Right lobe of liver (tissue), 4 donors: ENCODE measurements at regions not wholly inside any gene's neighbourhood (a gene's known extent, or its start where the extent isn't known, plus 50 kb on each side); places are given as distances from the start of the nearest gene placed in this dataset.

Source experiments
- POLR2A ChIP-seq: fragments of 450-650 bp; IDR thresholded peaks from one replicate; pipeline ENCODE4 v1.6.1; 2017; ENCODE audit warnings: antibody characterized with exemption, mild to moderate bottlenecking
- TF ChIP-seq, protein P1 (sequence below), 4 donors: fragments of 200-600 bp in 3 of 4; fragments of 450-650 bp in 1 of 4; IDR thresholded peaks; one replicate each; pipeline versions ENCODE4 v1.5.1 to v1.8.0; 2016 to 2022; ENCODE audit warnings: antibody characterized with exemption in 4 of 4, mild to moderate bottlenecking in 2 of 4
- donor health status: DM: no; HTN: no; CAD: no.
- donor health status: DM: no; HTN: no; CAD: no.
- donor health status: DM: no; HTN: yes; CAD: no.

DNA sequence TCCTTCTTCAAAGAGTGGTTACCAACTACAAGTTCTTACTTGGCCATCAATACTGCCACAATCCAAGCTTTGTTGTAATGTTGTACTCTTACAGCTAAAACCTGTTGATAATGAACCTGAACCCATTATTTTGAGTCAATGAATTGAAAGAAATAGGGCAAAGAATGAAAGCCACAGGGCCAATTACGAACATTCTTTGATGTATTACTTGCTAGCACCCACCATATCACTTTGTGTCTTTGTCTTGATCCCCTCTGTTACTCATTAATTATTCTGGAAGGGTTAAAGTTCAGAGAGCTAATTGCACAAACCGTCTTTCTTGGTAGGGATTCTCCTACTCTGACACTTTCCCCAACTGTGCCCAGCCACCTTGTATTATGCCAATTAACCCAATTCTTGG is 53.2 kb upstream of the TFEC start:
- TF ChIP-seq POLR2A, result no peak
- TF ChIP-seq, protein P1, sequence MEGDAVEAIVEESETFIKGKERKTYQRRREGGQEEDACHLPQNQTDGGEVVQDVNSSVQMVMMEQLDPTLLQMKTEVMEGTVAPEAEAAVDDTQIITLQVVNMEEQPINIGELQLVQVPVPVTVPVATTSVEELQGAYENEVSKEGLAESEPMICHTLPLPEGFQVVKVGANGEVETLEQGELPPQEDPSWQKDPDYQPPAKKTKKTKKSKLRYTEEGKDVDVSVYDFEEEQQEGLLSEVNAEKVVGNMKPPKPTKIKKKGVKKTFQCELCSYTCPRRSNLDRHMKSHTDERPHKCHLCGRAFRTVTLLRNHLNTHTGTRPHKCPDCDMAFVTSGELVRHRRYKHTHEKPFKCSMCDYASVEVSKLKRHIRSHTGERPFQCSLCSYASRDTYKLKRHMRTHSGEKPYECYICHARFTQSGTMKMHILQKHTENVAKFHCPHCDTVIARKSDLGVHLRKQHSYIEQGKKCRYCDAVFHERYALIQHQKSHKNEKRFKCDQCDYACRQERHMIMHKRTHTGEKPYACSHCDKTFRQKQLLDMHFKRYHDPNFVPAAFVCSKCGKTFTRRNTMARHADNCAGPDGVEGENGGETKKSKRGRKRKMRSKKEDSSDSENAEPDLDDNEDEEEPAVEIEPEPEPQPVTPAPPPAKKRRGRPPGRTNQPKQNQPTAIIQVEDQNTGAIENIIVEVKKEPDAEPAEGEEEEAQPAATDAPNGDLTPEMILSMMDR (IDR thresholded peaks at IDR 0.05), result no peak
